Pancreas (tissue), 10 donors: ENCODE measurements at regions not wholly inside any gene's neighbourhood (a gene's known extent, or its start where the extent isn't known, plus 50 kb on each side); places are given as distances from the start of the nearest gene placed in this dataset.

Experiments
- ATAC-seq, 4 donors: fragments of 200-7000 bp; cut with Tn5 transposase; one replicate each; pipeline versions ENCODE4 v1.8.0 to v1.9.1; 2020; ENCODE audit warnings: mild to moderate bottlenecking in 4 of 4, moderate library complexity in 4 of 4
- DNase-seq, 6 donors: peaks; one replicate each; pipeline ENCODE4 v3.0.0-alpha.2; 2020
- FAIRE-seq: peaks from 2 replicates; lab custom pipeline; 2012; peaks lifted over from hg19 to GRCh38; lab: Jason Lieb, UNC
- H3K27ac ChIP-seq, 4 donors: fragments of 200-600 bp; sonication (generic); 1 replicate in 3 of 4; 2 replicates in 1 of 4; pipeline versions ENCODE4 v1.5.0 to v1.8.0; 2020
- H3K27me3 ChIP-seq, 4 donors: fragments of 200-600 bp; one replicate each; pipeline ENCODE4 v1.8.0; 2021
- H3K36me3 ChIP-seq, 3 donors: fragments of 200-600 bp; sonication (generic) in 1 of 3; one replicate each; pipeline versions ENCODE4 v1.5.0 to v1.8.0; 2020 to 2021
- H3K4me1 ChIP-seq, 3 donors: fragments of 200-600 bp; one replicate each; pipeline ENCODE4 v1.8.0; 2021
- H3K4me3 ChIP-seq, 4 donors: fragments of 200-600 bp; sonication (generic) in 2 of 4; one replicate each; pipeline versions ENCODE4 v1.5.0 to v1.8.0; 2020 to 2021
- H3K9me3 ChIP-seq, 4 donors: fragments of 200-600 bp; one replicate each; pipeline ENCODE4 v1.8.0; 2021
- CTCF ChIP-seq, 4 donors: fragments of 200-600 bp; sonication (generic) in 3 of 4; IDR thresholded peaks; one replicate each; pipeline versions ENCODE4 v1.5.0 to v1.8.0; 2021; ENCODE audit warnings: antibody characterized with exemption in 4 of 4
- WGBS, 2 donors: extraction: QIAGEN DNeasy Blood & Tissue Kit; methylation state at CpG; one replicate each; pipeline ENCODE4 v1.1.7; 2013; 5-methylcytosine and 5-hydroxymethylcytosine counted together
- intact Hi-C, 3 donors: fragments of 100-400 bp; cut with DNase I; formaldehyde crosslinking; loops; one replicate each; pipeline versions ENCODE4 v1.11.1 to v1.14.2; 2022
- donor health status: healthy with polysubstance abuse.
- donor health status: DM: no; HTN: no; CAD: no; lungs with moderate emphysema.
- donor health status: DM: no; HTN: no; CAD: no.
- donor health status: control.
- donor health status: control.
- donor health status: Bipolar disorder and iron deficiency.
- donor health status: DM: yes; HTN: yes; CAD: no.
- donor health status: DM: no; HTN: no; CAD: no.
- donor health status: DM: no; HTN: no; CAD: no.
- donor health status: DM: yes; HTN: yes; CAD: no.

GRCh38 chr14:104335176-104335575 lies 196.8 kb downstream of the KIF26A start:
- DNase-seq (no peak), ATAC-seq (no peak), FAIRE-seq (no peak)
- Histone ChIP-seq H3K27me3 (no peaks in the 10 kb centered on the region), H3K36me3 (no peaks in the 10 kb centered on the region), H3K4me1 (no peaks in the 10 kb centered on the region), H3K27ac (no peak overlapping the region), H3K4me3 (no peak overlapping the region), H3K9me3 (no peaks in the 10 kb centered on the region)
- intact Hi-C loops: no loop called here
- 58 to 72% methylated on average over 4 of the region's 4 CpGs for WGBS, 2 donors
- no peak for TF ChIP-seq CTCF (IDR thresholded peaks at IDR 0.05)

- no peak overlapping the region for H3K4me3 ChIP-seq
- peak in 2 of 6 donors; percentile 5 to 33 for DNase-seq
- 69 to 77% methylated on average over 12 of the region's 12 CpGs for WGBS, 2 donors
These were observed 197.2 kb downstream of the KIF26A start for GRCh38 chr14:104335611-104336010.

GRCh38 chr14:104337351-104337750 lies 199.0 kb downstream of the KIF26A start:
- WGBS, 2 donors: 60 to 81% methylated on average over 4 of the region's 4 CpGs
- no peak for FAIRE-seq
- intact Hi-C loops: no loop called here

More at GRCh38 chr14:104335611-104336010, 197.2 kb downstream of the KIF26A start:
- H3K36me3 ChIP-seq: no peaks in the 10 kb centered on the region
- intact Hi-C loops: no loop called here
- H3K4me1 ChIP-seq: no peaks in the 10 kb centered on the region
- H3K27ac ChIP-seq: no peak overlapping the region
- H3K9me3 ChIP-seq: no peaks in the 10 kb centered on the region
- FAIRE-seq: no peak
- no peak for ATAC-seq
- H3K27me3 ChIP-seq: no peaks in the 10 kb centered on the region
- no peak for TF ChIP-seq CTCF (IDR thresholded peaks at IDR 0.05)

DNA sequence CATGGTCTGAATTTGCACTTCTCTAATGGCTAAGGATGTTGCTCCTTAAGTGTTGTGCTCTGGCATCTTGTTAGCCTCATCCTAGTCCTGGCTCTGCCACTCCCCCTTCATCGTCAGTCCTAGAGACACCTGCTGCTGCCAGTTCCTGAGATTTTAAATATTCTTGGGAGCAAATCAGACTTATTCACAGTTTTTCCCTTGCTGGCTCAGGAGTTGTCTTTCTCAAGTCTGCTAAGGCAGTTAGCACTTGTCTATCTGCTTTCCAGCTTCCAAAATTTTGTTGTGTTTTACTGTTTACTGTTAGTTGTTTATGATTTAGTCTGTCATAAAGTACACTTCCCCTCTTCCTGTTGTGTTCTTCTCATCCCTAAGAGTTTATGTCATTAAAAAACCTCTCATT lies 201.0 kb downstream of the KIF26A start:
- no peak for ATAC-seq
- no peak overlapping the region for H3K27ac ChIP-seq
- no peaks in the 10 kb centered on the region for H3K9me3 ChIP-seq
- intact Hi-C loops: no loop called here
- H3K27me3 ChIP-seq: no peaks in the 10 kb centered on the region
- H3K4me1 ChIP-seq: peaks cover 0 to 4% (median 0%) of the 10 kb centered on the region in 3 donors
- no peak overlapping the region for H3K4me3 ChIP-seq
- TF ChIP-seq CTCF (IDR thresholded peaks at IDR 0.05): no peak
- FAIRE-seq: no peak
- no peaks in the 10 kb centered on the region for H3K36me3 ChIP-seq
- 50 to 51% methylated on average over 1 of the region's 1 CpG for WGBS, 2 donors
- DNase-seq: no peak

More at GRCh38 chr14:104337351-104337750, 199.0 kb downstream of the KIF26A start:
- H3K36me3 ChIP-seq: no peaks in the 10 kb centered on the region
- DNase-seq (no peak), ATAC-seq (no peak)
- no peak overlapping the region for H3K4me3 ChIP-seq
- H3K4me1 ChIP-seq: peaks cover 0 to 3% (median 0%) of the 10 kb centered on the region in 3 donors
- H3K27me3 ChIP-seq: no peaks in the 10 kb centered on the region
- no peak overlapping the region for H3K27ac ChIP-seq
- H3K9me3 ChIP-seq: no peaks in the 10 kb centered on the region
- no peak for TF ChIP-seq CTCF (IDR thresholded peaks at IDR 0.05)

DNA sequence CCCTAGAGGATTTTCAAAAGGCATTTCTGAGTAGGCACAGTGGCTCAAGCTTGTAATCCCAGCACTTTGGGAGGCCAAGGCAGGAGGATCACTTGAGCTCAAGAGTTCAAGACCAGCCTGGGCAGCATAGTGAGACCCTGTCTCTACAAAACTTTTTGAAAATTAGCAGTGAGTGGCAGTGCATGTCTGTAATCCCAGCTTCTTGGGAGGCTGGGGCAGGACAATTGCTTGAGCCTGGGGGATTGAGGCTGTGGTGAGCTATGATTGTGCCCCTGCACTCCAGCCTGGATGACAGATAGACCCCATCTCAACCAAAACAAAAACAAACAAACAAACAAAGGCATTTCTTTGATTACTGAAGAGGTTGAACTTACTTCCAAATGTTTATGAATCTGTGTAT lies 201.4 kb downstream of the KIF26A start:
- no peak overlapping the region for H3K4me3 ChIP-seq
- no peak overlapping the region for H3K27ac ChIP-seq
- H3K9me3 ChIP-seq: no peaks in the 10 kb centered on the region
- no peaks in the 10 kb centered on the region for H3K27me3 ChIP-seq
- no peak for FAIRE-seq
- no peak for TF ChIP-seq CTCF (IDR thresholded peaks at IDR 0.05)
- intact Hi-C loops: no loop called here
- H3K36me3 ChIP-seq: no peaks in the 10 kb centered on the region
- peaks cover 0 to 4% (median 0%) of the 10 kb centered on the region in 3 donors for H3K4me1 ChIP-seq
- DNase-seq: no peak
- ATAC-seq: no peak
